ENCODE measurements at regions not wholly inside any gene's neighbourhood (a gene's known extent, or its start where the extent isn't known, plus 50 kb on each side); places are given as distances from the start of the nearest gene placed in this dataset.

GRCh38 chr2:176664478-176664877 is 395.2 kb downstream of the MTX2 start:
- no peak for DNase-seq (ENCODE audit: low read depth in 2 of 3, low spot score in 2 of 3)

GRCh38 chr2:176665086-176665485 is 395.8 kb downstream of the MTX2 start:
- no peak for DNase-seq (ENCODE audit: low read depth in 2 of 3, low spot score in 2 of 3)

- DNase-seq (ENCODE audit: low read depth in 2 of 3, low spot score in 2 of 3): no peak
These were observed 399.7 kb downstream of the MTX2 start for GRCh38 chr2:176668912-176669311.

GRCh38 chr2:176669398-176670174 is 400.3 kb downstream of the MTX2 start:
- DNase-seq (ENCODE audit: low read depth in 2 of 3, low spot score in 2 of 3): no peak

DNA sequence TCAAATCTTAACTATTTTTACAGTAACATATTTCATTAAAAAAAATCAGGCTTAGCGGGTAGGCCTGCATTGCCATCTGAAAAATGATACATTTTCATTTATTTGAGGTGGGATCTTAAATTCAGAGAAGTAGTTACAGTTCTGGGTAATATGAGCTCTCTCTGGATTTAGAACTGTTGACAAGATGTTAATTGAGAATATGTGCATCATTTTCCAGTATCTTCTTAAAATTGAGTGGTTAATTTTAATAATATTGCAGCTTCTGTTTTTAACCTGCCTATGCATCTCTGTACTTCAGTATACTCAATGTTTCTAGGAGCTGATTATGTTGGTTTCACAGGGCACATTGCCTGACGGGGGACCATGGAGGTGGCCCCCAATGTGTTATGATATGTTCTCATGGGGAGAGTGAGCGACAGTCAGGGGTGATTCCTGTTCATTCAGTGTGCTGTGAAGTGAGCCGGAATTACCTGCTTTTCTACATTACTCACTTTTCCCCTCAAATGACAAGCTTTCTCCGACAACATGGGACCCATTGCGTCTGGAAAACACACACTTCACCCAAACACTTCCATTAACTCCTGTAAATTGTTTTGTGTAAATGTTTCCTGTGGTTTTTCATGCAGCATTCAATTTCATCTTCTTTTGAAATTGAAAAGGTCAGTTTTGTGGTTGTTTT is 406.2 kb downstream of the MTX2 start:
- DNase-seq (ENCODE audit: low read depth in 2 of 3, low spot score in 2 of 3): no peak

DNA sequence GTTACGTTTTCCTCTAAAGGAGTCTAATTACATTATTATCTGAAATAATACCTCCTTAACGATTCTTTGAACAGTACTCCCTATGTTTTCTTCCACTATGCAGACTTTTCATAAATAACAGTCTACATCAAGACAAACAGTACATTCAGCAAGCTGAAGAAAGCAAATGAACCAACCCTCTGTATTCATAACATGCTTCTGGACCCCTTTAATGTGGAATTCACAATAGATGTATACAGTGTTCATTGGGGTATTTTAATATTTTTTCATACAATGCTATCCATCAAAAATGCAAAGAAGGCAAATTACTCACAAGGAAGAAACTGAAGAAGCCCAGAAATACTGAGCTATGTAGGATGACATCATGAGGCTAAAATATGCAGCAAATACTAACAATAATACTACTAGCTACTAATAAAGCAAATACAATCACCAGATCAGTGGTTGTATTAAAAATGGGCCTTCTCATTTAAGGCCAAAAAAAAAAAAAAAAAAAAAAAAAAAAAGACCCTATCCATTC is 408.6 kb downstream of the MTX2 start:
- DNase-seq (ENCODE audit: low read depth in 2 of 3, low spot score in 2 of 3): no peak

- DNase-seq (ENCODE audit: low read depth in 2 of 3, low spot score in 2 of 3): no peak
These were observed 409.3 kb downstream of the MTX2 start for GRCh38 chr2:176678571-176678970.

DNA sequence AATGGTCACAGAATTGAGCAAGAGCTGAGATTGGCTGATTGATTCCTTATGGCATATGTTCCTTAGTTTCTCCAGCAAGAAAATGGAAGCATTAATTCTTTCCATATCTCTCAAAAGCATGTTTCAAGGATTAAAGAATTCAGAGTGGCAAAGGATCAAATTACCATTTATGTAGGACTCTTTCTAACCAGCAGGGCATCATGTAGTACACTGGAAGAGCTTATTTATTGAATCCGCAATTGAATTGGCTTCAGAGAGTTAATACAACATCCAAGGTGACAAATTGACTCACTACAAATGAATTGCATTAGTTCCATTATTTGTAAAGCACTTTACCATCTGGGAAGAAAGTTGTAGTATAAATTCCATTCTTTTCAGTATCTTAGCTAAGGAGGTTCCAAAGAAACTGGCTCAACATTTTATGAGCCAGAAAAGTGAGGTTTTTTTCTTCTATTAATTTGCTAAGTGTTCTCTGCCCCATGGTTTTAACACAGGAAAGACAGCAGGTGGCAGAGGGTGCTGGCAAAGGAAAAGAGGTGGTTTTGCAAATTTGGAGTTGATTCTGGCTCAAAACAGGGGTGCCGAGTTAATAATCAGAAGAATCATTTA is 409.9 kb downstream of the MTX2 start:
- DNase-seq (ENCODE audit: low read depth in 2 of 3, low spot score in 2 of 3): no peak

DNA sequence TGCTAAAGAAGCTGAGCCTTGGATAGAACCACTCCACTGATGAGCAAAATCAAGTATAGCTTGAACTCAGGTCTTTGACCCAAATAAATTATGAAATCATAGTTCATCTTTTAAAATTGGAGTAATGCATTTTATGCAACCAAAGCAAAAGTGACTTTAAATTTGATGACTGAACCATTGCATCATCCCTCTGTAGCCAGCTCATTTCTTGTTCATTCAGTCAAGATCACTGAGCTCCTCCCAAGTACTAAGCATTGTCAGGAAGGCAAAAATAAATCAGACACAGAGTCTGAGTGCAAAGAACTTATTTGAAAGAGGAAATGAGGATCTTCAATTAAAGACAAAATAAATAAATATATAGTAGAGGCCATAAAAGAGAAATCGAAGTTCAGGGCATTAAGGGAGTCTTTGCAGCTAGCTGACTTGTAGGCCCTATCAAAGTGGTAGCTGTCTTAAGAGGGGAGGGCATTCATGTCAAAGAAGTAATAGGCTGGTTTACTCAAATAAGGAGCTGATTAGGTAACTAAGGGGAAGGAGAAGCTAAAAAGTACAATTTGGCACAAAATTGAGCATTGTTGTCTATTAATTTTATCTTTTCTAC is 411.8 kb downstream of the MTX2 start:
- no peak for DNase-seq (ENCODE audit: low read depth in 2 of 3, low spot score in 2 of 3)

- no peak for DNase-seq (ENCODE audit: low read depth in 2 of 3, low spot score in 2 of 3)
These were observed 412.4 kb downstream of the MTX2 start for GRCh38 chr2:176681584-176682115.

GRCh38 chr2:176682278-176682677 is 413.0 kb downstream of the MTX2 start:
- no peak for DNase-seq (ENCODE audit: low read depth in 2 of 3, low spot score in 2 of 3)

DNA sequence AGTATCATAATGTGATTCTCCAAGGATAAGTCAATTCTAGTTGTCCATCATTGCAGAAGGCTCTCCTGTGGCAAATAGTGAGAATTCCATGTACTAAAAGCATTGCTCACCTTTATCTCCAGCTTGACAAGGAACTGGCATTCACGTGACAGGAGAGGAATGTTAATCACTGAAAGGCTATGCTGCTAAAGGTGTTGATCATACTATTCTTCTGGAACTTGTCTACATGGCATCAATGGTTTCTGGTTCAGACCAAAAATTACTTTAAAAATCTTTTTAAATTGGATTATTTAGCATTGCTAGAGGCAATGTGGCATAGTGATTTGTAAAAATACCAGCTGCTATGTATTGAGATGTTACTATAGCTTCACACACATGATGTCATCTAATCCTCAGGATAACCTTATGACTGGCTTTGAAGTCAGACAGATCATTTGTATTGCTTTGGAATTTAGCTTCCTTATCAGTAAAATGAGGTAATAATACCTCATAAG is 414.4 kb downstream of the MTX2 start:
- no peak for DNase-seq (ENCODE audit: low read depth in 2 of 3, low spot score in 2 of 3)

DNA sequence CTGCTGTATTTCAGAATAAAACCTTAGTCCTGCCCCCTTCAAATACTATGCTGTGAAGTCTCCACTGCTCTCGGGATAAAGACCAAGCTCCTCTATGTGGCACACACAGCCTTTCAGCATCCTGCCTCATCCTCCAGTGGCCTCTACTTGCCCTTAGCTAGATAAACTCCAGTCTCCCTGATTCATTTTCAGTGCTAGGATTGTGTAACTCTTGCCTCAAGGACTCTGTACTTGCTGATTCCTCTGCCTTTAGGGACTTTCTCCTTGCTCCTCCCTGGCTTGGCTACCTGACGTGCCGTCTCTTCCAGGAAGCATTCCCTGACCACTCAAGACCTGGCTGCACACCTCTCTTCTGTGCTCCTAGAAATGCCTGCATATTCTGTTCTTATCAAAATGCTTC is 416.7 kb downstream of the MTX2 start:
- no peak for DNase-seq (ENCODE audit: low read depth in 2 of 3, low spot score in 2 of 3)

DNA sequence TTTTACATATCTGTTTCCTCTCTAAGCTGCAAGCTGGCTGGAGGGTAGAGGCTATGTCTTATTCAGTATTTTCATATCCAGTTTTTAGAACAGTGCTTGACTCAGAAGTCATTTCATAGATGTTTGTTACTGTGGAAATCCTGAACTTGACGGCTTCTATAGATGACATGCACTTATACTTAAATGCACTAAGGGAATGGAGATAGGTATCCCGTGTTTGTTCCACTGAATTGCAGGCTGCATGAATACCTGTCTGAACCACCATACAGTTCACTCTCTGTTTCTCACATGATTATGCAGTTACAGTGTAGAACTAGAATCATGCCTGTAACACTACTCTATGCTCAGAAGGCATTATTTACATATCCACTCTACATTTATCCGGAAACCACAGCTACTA is 417.1 kb downstream of the MTX2 start:
- DNase-seq (ENCODE audit: low read depth in 2 of 3, low spot score in 2 of 3): no peak

DNA sequence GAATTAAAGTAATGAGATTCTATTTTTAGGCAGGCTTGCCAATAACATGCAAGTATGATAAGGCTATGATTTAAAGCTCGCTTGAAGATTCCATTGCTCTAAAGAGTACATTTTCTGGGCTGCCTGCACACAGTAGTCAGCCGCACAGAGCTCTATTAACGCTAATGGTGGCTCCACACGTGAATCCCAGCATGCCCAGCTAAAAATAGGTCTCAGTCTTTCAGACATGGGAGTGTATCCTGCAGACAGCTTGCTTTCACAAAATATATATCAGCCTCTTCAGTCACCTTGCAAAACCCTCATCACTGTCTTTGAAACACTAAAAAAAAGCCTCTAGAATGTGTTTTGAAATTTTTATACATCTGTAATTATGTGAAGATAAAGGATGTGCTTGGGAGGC is 418.1 kb downstream of the MTX2 start:
- DNase-seq (ENCODE audit: low read depth in 2 of 3, low spot score in 2 of 3): no peak

DNA sequence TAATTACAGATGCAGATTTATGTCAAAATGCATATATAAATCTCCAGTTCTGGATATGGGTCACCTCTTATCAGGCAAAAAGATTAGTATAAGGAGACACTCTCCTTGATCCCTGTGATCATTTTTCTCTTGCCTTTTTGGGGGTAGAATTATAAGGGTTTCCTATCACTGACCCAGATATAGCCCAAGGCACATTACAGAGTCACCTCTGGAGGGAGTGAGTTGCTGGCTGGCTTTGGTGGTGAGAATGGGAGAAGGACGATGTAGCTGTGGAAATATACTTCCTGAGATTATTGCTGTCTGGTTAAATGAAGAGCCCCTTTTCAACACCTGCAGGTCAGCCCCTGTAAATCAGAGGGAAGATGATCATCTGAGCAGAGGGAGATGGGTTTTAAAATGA is 418.7 kb downstream of the MTX2 start:
- DNase-seq (ENCODE audit: low read depth in 2 of 3, low spot score in 2 of 3): no peak

- no peak for DNase-seq (ENCODE audit: low read depth in 2 of 3, low spot score in 2 of 3)
These were observed 420.5 kb downstream of the MTX2 start for GRCh38 chr2:176689711-176690110.

DNA sequence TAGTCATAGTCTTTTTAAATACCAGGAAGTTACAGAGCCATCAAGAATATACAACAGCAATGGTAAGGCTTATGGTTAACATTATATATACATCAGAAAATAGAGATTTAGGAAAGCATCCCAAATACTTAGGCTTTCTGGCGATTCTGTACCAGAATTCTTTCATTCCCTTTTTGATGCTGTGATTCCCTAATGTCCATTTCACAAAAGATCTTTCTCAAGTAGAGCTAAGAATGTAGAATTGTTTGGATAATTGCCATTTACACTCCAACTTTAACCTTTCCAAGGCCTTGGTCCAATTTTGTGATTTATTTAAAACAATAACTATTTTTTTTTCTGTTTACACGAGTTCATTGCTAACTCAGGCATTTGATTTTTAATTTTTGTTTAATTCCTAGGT is 422.2 kb downstream of the MTX2 start:
- DNase-seq (ENCODE audit: low read depth in 2 of 3, low spot score in 2 of 3): no peak

DNA sequence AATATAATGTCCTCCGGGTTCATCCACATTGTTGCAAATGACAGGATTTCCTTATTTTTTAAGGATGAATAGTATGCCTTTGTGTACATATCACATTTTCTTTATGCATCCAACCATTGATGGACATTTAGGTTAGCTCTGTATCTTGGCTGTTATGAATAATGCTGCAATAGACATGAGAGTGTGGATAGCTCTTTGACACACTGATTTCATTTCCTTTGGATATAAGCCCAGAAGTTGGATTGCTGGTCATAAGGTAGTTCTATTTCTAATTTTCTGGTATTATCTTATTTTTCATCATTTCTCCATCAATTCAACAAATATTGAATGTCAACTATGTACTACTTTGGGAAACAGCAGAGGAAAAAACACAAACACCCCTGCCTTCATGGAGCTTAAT is 423.3 kb downstream of the MTX2 start:
- no peak for DNase-seq (ENCODE audit: low read depth in 2 of 3, low spot score in 2 of 3)

DNA sequence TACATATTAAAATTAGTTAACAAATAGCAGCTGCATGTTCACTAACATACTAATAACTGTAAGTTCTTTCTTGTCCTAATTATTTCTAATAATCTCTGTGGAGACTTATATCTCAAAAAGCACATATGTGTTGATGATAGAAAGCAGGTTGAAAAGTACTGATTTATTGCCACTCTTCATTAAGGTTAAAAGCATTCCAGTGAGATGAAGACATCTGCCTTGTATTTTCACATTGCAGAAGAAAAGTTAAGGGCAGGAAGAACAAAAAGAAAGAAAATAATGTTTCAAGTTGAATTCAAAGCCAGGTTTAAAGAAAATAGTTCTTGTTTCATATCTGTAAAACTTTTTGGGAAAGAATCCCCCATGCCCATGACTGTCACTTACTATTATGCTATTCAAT is 429.9 kb downstream of the MTX2 start:
- no peak for DNase-seq (ENCODE audit: low read depth in 2 of 3, low spot score in 2 of 3)

DNA sequence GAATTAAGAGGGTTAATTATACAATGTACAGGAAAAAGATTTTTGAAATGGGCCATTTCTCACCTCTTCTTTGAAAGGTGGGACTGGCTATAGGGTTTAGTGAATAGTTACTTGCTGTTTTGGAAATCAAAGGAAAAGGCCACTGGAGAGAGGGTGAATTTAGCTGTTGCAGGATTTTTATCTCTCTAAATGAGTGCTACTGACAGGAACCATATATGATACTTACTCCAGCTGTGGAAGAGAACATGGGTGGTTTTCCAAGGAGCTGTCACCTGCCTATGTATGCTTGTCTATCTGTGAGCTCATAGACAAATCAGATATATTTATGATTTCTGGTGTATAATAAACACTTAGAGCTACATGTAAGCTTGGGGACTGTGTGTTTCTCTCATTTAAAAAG is 430.4 kb downstream of the MTX2 start:
- no peak for DNase-seq (ENCODE audit: low read depth in 2 of 3, low spot score in 2 of 3)

Data from hematopoietic multipotent progenitor cell (in vitro differentiated cells).